Trophoblast cell (in vitro differentiated cells and primary cell): ENCODE measurements at regions not wholly inside any gene's neighbourhood (a gene's known extent, or its start where the extent isn't known, plus 50 kb on each side); places are given as distances from the start of the nearest gene placed in this dataset.
A peak's percentile ranks its signal among the peaks of the same experiment; 100 is the strongest.

ENCODE experiments used
- DNase-seq, 2 donors: peaks; one replicate each; pipeline ENCODE4 v3.0.0-alpha.2; 2016
- H2AFZ ChIP-seq: 2 replicates; pipeline ENCODE4 v1.6.1; 2013; ENCODE audit warnings: low read length, moderate library complexity, mild to moderate bottlenecking; ENCODE audit not compliant: insufficient read depth, poor library complexity
- H2AK5ac ChIP-seq: 2 replicates; pipeline ENCODE4 v1.6.1; 2013; ENCODE audit warnings: mild to moderate bottlenecking, low read length
- H2BK120ac ChIP-seq: 2 replicates; pipeline ENCODE4 v1.6.1; 2013; ENCODE audit warnings: low read length, mild to moderate bottlenecking, moderate library complexity; ENCODE audit not compliant: insufficient read depth, poor library complexity
- H2BK12ac ChIP-seq: 2 replicates; pipeline ENCODE4 v1.6.1; 2013; ENCODE audit warnings: mild to moderate bottlenecking, low read length, moderate library complexity
- H2BK5ac ChIP-seq: 2 replicates; pipeline ENCODE4 v1.6.1; 2013; ENCODE audit warnings: low read length, low read depth, moderate library complexity, mild to moderate bottlenecking; ENCODE audit not compliant: poor library complexity
- H3K14ac ChIP-seq: 2 replicates; pipeline ENCODE4 v1.6.1; 2013; ENCODE audit warnings: mild to moderate bottlenecking, low read length
- H3K18ac ChIP-seq: 2 replicates; pipeline ENCODE4 v1.6.1; 2013; ENCODE audit warnings: mild to moderate bottlenecking, low read length
- H3K23ac ChIP-seq: 2 replicates; pipeline ENCODE4 v1.6.1; 2013; ENCODE audit warnings: low read length
- H3K27ac ChIP-seq: 2 replicates; pipeline ENCODE4 v1.5.1; 2013; ENCODE audit warnings: low read depth, mild to moderate bottlenecking, inconsistent platforms, low read length, moderate library complexity
- H3K27me3 ChIP-seq: 2 replicates; pipeline ENCODE4 v1.6.1; 2013; ENCODE audit warnings: inconsistent platforms, mild to moderate bottlenecking, low read length, moderate library complexity; ENCODE audit not compliant: insufficient read depth
- H3K36me3 ChIP-seq, 2 experiments: 1 replicate in 1 of 2; 2 replicates in 1 of 2; pipeline ENCODE4 v1.6.1; 2013; ENCODE audit warnings: low read length in 2 of 2, mild to moderate bottlenecking in 2 of 2, moderate library complexity in 1 of 2; ENCODE audit not compliant: insufficient read depth in 2 of 2, control insufficient read depth in 1 of 2
- H3K4ac ChIP-seq: 2 replicates; pipeline ENCODE4 v1.6.1; 2013; ENCODE audit warnings: low read depth, mild to moderate bottlenecking, low read length, moderate library complexity
- H3K4me1 ChIP-seq, 2 experiments: 1 replicate in 1 of 2; 2 replicates in 1 of 2; pipeline ENCODE4 v1.6.1; 2013; ENCODE audit warnings: low read length in 2 of 2, mild to moderate bottlenecking in 2 of 2, moderate library complexity in 1 of 2; ENCODE audit not compliant: insufficient read depth in 2 of 2, control insufficient read depth in 1 of 2
- H3K4me2 ChIP-seq: 2 replicates; pipeline ENCODE4 v1.6.1; 2013; ENCODE audit warnings: inconsistent platforms, mild to moderate bottlenecking, low read length, moderate library complexity
- H3K4me3 ChIP-seq: 2 replicates; pipeline ENCODE4 v1.5.1; 2013; ENCODE audit warnings: mild to moderate bottlenecking, low read depth, low read length, inconsistent platforms
- H3K79me1 ChIP-seq: one replicate; pipeline ENCODE4 v1.6.1; 2013; ENCODE audit warnings: low read length
- H3K79me2 ChIP-seq: 2 replicates; pipeline ENCODE4 v1.6.1; 2013; ENCODE audit warnings: low read length, mild to moderate bottlenecking; ENCODE audit not compliant: control insufficient read depth, insufficient read depth, poor library complexity
- H3K9ac ChIP-seq: 2 replicates; pipeline ENCODE4 v1.6.1; 2013; ENCODE audit warnings: mild to moderate bottlenecking, low read length
- H3K9me3 ChIP-seq: 2 replicates; pipeline ENCODE4 v1.6.1; 2013; ENCODE audit warnings: low read depth, mild to moderate bottlenecking, control low read depth, inconsistent platforms, low read length; ENCODE audit not compliant: insufficient read depth
- H4K12ac ChIP-seq: 2 replicates; pipeline ENCODE4 v1.6.1; 2013; ENCODE audit warnings: low read depth, mild to moderate bottlenecking, low read length, moderate library complexity
- H4K8ac ChIP-seq: 2 replicates; pipeline ENCODE4 v1.6.1; 2013; ENCODE audit warnings: low read depth, mild to moderate bottlenecking, low read length, moderate library complexity
- H4K91ac ChIP-seq: one replicate; pipeline ENCODE4 v1.6.1; 2013; ENCODE audit warnings: low read depth, mild to moderate bottlenecking, low read length, moderate library complexity
- WGBS: extraction: QIAGEN DNeasy Blood & Tissue Kit; methylation state at CpG from one replicate; pipeline ENCODE4 v1.1.7; 2013; ENCODE audit warnings: missing lambda C conversion rate; ENCODE audit not compliant: insufficient read length, insufficient coverage; ENCODE audit errors: extremely low coverage; 5-methylcytosine and 5-hydroxymethylcytosine counted together

- Histone ChIP-seq H2BK120ac (no peak overlapping the region), H3K4ac (no peak overlapping the region), H3K14ac (no peak overlapping the region), H3K4me2 (no peak overlapping the region), H2BK12ac (no peak overlapping the region), H4K8ac (no peak overlapping the region), H4K91ac (no peak overlapping the region), H3K27ac (no peak overlapping the region), H3K79me2 (no peaks in the 10 kb centered on the region), H3K4me3 (no peak overlapping the region), H3K79me1 (no peaks in the 10 kb centered on the region), H3K9ac (no peak overlapping the region), H2AK5ac (no peak overlapping the region), H2BK5ac (no peak overlapping the region), H3K23ac (no peak overlapping the region), H3K9me3 (no peaks in the 10 kb centered on the region), H4K12ac (no peak overlapping the region), H3K4me1 (no peaks in the 10 kb centered on the region), H3K36me3 (no peaks in the 10 kb centered on the region), H3K18ac (no peak overlapping the region), H3K27me3 (peaks cover 3% of the 10 kb centered on the region), H2AFZ (no peak overlapping the region)
- WGBS: no CpG with 5 or more reads among the region's 6 CpGs
- peak; percentile 71 to 81 for DNase-seq
These were observed 72.7 kb upstream of the AK4 start for GRCh38 chr1:65075123-65075976.

GRCh38 chr1:65077369-65077768, 70.6 kb upstream of the AK4 start:
- H3K18ac ChIP-seq: no peak overlapping the region
- no peak overlapping the region for H2BK120ac ChIP-seq
- H2AK5ac ChIP-seq: no peak overlapping the region
- H2BK12ac ChIP-seq: no peak overlapping the region
- no peaks in the 10 kb centered on the region for H3K36me3 ChIP-seq
- H3K27ac ChIP-seq: no peak overlapping the region
- H2AFZ ChIP-seq: no peak overlapping the region
- H3K23ac ChIP-seq: no peak overlapping the region
- no peak overlapping the region for H4K12ac ChIP-seq
- no peak overlapping the region for H4K91ac ChIP-seq
- no CpG with 5 or more reads among the region's 3 CpGs for WGBS
- peaks cover 3% of the 10 kb centered on the region for H3K27me3 ChIP-seq
- no peak overlapping the region for H3K9ac ChIP-seq
- no peaks in the 10 kb centered on the region for H3K4me1 ChIP-seq
- H2BK5ac ChIP-seq: no peak overlapping the region
- no peak overlapping the region for H3K4me2 ChIP-seq
- no peak overlapping the region for H3K4ac ChIP-seq
- H3K79me1 ChIP-seq: no peaks in the 10 kb centered on the region
- no peak overlapping the region for H3K14ac ChIP-seq
- no peak for DNase-seq
- H3K4me3 ChIP-seq: no peak overlapping the region
- no peak overlapping the region for H4K8ac ChIP-seq
- H3K9me3 ChIP-seq: no peaks in the 10 kb centered on the region
- no peaks in the 10 kb centered on the region for H3K79me2 ChIP-seq

- Histone ChIP-seq H3K27ac (no peak overlapping the region), H4K12ac (no peak overlapping the region), H3K4ac (no peak overlapping the region), H3K9ac (no peak overlapping the region), H2BK120ac (no peak overlapping the region), H3K79me2 (no peaks in the 10 kb centered on the region), H2AFZ (no peak overlapping the region), H3K79me1 (no peaks in the 10 kb centered on the region), H3K4me2 (no peak overlapping the region), H4K91ac (no peak overlapping the region), H4K8ac (no peak overlapping the region), H3K9me3 (no peaks in the 10 kb centered on the region), H3K14ac (no peak overlapping the region), H3K23ac (no peak overlapping the region), H2BK12ac (no peak overlapping the region), H3K27me3 (peaks cover 3% of the 10 kb centered on the region), H3K4me3 (no peak overlapping the region), H2AK5ac (no peak overlapping the region), H3K18ac (no peak overlapping the region), H3K4me1 (no peaks in the 10 kb centered on the region), H2BK5ac (no peak overlapping the region), H3K36me3 (no peaks in the 10 kb centered on the region)
- no CpG with 5 or more reads among the region's 5 CpGs for WGBS
- DNase-seq: no peak
These were observed 68.1 kb upstream of the AK4 start for GRCh38 chr1:65079941-65080340.

GRCh38 chr1:65082346-65083040, 65.5 kb upstream of the AK4 start:
- no CpG with 5 or more reads among the region's 6 CpGs for WGBS
- Histone ChIP-seq H2BK120ac (no peak overlapping the region), H4K8ac (no peak overlapping the region), H2AK5ac (no peak overlapping the region), H3K18ac (no peak overlapping the region), H2AFZ (no peak overlapping the region), H3K23ac (no peak overlapping the region), H3K4ac (no peak overlapping the region), H3K27me3 (peaks cover 5% of the 10 kb centered on the region), H3K4me2 (no peak overlapping the region), H4K91ac (no peak overlapping the region), H3K14ac (no peak overlapping the region), H3K4me1 (no peaks in the 10 kb centered on the region), H3K9ac (no peak overlapping the region), H3K9me3 (no peaks in the 10 kb centered on the region), H3K36me3 (no peaks in the 10 kb centered on the region), H3K4me3 (no peak overlapping the region), H3K79me2 (no peaks in the 10 kb centered on the region), H3K79me1 (no peaks in the 10 kb centered on the region), H2BK12ac (no peak overlapping the region), H2BK5ac (no peak overlapping the region), H4K12ac (no peak overlapping the region), H3K27ac (no peak overlapping the region)
- DNase-seq: no peak
